HG02588 (cell line): ENCODE measurements at regions not wholly inside any gene's neighbourhood (a gene's known extent, or its start where the extent isn't known, plus 50 kb on each side); places are given as distances from the start of the nearest gene placed in this dataset.

Experiments
- ATAC-seq: cut with Tn5 transposase; IDR thresholded peaks from one replicate; pipeline ENCODE4 v1.9.1; 2021; ENCODE audit warnings: mild to moderate bottlenecking, moderate library complexity; ENCODE audit not compliant: unreplicated experiment

DNA sequence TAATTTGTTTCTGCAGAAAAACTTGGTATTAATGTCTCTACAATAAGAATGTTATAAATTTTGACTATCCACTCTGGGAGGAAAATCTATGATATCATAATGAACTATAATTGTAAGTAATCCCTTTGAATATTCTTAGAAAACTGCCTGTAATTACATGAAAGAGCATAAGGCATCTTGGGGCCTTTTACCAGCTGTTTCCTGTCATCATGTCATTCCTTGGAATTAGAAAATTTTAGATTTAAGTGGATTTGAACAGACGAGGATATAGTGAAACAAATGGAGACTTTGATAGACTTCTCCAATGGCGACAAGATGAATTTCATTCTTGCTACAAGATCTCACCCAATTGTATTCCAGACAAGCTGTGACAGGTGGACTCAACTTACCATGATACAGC, 423.4 kb upstream of the FLRT2 start:
- no peak for ATAC-seq

- ATAC-seq: no peak
Measured at GRCh38 chr14:85112762-85113161, 417.2 kb upstream of the FLRT2 start.

DNA sequence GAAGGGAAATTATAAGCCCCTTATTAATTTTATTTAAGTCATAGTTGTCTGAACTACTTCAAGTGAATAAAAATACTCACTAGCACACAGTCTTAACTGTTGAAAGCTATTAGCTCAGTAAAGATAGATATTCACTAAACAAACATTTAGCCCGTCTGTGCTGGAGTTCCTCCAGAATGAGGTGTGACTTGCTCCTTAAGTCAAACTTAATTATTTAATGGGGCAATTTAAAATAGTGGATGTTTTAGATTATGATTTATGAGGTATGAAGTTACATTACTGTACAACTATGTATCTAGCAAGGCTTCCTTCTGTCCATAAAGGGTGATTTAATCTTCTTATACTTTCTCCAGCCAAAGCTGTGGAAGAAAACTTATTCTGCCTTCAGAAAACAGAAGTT, 414.0 kb upstream of the FLRT2 start:
- ATAC-seq: no peak

- no peak for ATAC-seq
Measured at GRCh38 chr14:85118274-85118673, 411.7 kb upstream of the FLRT2 start.

DNA sequence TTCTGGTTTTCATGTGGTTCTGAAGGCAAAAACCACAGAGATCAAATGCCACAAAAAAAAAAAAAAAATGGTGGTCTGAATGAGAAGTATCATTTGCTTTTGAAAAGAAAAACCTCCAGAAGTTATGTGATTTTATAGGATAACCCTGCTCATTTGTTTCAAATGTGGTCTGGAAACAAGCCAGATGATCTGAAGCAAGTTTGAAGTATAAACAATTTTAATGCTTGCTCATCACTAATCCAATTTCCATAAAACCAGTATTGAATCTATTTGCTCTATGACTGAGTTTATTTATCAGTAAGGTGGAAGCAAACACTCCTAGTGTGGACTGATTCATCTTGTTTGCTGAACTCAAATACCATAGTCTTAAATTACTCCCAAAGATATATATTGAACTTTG, 407.3 kb upstream of the FLRT2 start:
- ATAC-seq: no peak

GRCh38 chr14:85123755-85124154, 406.2 kb upstream of the FLRT2 start:
- no peak for ATAC-seq

GRCh38 chr14:85124631-85125290, 405.2 kb upstream of the FLRT2 start:
- ATAC-seq: no peak

DNA sequence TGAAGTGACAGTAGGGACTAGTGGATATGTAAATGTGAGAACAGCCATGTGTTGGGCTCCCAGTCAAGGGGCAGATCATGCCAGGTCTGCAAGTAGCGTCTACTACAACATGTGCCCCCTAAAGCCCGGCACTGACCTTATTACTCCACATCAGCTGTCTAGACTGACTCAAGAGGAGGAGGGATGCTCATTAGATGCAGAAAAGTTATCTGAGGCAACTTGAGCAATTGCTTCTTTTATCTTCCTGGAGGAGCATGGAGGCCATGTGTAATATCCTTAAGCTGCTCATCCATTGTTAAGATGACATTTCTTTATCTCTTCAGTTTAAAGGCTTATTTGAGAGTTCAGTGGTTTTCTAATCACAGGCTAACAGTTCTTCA, 404.7 kb upstream of the FLRT2 start:
- no peak for ATAC-seq

DNA sequence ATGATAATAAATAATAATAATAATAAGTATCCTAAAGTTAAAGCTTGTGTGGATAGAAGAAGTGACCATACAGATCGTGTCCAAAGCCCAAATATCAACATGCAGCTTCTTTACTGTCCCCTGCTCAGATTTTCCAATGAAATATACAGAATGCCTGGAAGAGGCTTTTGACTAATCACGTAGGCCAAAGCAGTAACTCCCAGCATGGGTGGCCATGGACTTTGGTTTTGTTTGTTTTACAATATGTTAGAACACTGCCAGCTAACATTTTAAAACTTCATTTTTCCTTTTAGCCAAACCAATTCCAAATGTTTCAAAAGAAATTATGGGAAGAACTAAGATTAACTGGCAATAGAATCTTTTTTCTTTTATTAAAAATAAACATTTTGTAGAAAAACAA, 400.0 kb upstream of the FLRT2 start:
- no peak for ATAC-seq

DNA sequence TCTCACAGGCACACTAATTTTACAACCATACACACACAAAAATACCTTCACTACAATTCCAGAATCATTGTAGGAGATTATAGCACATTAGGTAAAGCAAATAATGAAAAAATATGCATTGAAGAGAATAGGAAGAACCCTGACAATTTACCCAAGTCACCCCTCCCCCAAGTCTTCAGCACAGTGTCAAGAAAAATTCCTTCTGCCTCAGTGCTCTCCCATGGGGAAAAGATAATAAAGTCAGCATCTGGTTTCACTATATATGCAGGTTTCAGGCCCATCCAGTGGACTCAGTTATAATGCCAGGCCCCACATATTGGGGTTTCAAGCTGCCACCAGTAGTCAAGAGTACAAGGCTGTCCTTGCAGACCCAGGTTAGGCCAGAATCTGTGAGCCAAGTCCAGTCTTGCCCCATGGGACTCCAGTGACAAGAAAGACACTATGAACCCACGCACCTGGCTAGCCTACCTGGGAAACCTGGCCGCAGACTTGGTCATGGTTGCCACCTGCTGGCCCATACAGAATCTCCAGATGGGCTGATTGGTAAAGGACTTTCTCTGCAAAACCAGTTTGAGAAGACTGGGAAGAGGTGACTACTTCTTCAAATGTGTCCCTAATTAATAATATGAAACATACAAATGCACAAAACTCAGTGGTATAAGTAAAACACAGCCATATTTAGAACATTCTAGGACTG, 398.6 kb upstream of the FLRT2 start:
- no peak for ATAC-seq

DNA sequence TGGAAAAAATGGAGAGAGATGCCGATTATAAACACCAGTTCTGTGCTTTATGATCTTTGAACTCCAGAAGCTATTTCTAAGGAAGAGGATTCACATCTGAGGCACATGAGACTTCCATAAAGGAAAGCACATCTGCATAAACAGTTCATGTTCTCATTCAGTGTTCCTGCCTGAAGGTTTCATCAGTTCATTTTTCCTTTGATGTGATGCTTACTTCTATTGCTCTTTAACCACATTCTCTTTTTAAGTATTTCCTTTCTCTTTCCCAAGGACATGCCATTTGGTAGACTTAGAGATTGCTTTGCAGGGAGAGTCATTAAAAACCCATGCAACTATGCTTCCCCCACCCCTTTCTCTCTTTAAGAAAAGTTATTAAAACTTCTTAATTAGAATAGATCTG, 387.0 kb upstream of the FLRT2 start:
- ATAC-seq: no peak

DNA sequence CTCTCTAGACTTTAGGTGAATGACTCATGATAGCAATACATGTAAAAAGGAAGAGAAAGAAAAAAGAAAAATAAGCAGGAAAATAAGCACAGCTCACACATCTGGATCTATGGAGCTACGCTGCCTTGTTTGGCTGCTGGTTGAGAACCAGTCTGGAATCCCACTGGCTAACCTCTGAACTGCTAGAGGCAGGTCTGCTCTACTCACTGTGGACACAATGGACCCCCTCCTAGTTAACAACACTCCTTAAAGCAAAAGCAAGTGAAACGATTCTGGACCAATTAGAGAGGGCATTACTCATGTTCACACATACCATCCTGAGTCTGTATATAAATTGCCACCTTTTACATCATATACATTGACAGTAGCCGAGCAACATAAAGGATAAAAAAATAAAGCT, 383.2 kb upstream of the FLRT2 start:
- ATAC-seq: no peak

DNA sequence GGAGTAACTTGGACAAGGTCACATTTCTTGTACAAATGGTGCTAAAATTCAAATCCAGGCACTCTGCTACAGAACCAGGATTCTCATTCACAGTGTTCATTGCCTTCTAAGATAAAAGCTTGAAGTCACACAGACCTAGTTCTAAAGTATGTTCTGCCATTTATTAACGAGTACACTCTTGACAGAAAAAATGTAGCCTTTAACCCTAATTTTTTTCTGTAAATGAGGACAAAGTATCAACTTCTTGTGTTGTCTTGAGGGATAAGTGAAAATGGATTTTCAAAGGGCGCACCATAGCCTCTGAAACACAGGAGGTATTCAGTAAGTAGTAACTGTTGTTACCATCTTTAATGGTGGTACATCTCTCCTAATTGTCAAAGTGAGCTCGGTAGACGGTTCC, 379.8 kb upstream of the FLRT2 start:
- ATAC-seq: no peak

DNA sequence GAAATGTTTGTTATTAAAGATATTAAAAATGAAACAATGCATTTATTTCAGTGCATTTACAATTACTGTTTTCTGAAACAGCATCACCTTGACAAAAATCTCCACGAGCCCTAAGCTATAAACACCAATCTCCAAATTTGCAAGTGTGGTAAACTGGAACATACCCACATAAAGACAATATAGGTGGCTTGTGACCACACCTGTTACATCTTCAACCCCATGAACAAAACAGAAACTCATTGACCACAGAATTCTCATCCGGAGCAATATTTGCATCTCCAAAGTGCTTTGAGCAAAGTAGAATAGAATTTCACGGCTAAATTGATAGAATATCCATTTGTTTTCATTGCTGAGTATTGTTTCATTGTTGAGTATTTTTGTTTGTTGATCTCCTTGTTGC, 375.2 kb upstream of the FLRT2 start:
- ATAC-seq: no peak

DNA sequence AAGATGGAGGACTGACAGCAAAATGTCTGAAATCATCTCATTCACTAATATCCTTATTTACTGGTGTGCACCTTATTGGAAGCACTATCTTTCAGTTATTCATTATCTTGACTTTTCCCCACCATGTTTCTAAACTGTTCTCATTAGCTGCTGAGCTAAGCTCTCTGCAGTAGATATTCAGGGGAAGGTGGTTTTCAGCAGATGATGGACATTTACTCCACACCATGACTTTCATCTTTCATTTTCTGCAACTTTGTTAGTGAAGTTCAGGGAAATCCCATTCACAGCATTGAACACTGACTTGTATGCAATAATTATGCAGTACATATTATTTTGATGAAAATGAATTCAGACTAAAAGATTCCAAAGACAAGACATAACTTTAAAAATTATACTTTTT, 373.6 kb upstream of the FLRT2 start:
- no peak for ATAC-seq

GRCh38 chr14:85159726-85160125, 370.2 kb upstream of the FLRT2 start:
- ATAC-seq: no peak

GRCh38 chr14:85165094-85165493, 364.9 kb upstream of the FLRT2 start:
- ATAC-seq: no peak

- no peak for ATAC-seq
Measured at GRCh38 chr14:85169381-85169780, 360.6 kb upstream of the FLRT2 start.

DNA sequence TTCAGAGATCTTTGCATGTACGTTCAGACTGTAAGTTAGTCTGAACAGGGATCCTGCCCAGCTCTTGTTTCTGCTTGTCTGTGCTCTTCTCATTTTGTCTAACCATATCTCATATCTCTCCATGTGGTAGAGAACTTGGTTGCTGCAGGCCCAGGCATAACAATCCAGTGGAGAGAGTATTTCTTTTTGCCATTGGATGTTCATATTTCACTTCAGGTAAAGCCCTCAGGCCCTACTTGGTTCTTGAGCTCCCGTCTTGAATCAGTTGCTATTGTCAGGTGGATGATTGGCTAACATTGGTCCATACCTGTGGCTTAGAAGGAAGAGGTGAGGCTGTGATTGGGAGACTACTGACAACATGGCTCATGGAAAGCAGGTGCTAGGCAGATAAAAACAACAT, 357.7 kb upstream of the FLRT2 start:
- ATAC-seq: no peak

DNA sequence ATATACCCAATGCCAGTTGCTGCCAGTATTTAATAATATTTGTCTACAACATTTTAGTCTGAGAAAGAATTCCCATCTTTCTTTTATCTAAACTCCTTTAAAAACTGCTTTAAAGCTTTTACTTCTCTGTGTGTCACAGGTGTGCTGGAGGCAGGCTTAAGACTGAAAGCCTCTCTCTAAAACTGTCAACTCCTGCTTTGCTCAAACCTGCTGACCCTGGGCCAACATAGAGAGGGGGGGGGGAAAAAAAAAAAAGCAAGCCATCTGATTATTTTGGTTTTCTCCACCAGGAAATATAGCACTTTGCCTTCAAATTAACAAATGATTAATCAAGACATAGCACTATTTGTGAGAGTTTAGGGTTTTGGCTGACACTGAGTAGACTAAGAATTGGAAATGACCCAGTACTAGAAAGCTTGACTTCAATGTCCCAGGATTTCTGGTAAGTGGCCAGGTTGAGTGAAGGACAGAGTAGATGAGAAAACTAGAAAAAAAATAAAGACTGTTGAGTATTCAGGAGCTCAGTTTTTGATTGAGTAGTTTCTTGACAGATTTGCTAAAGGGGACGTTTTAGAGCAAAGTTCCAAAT, 357.0 kb upstream of the FLRT2 start:
- no peak for ATAC-seq

- ATAC-seq: no peak
Measured at GRCh38 chr14:85175556-85175955, 354.4 kb upstream of the FLRT2 start.

- no peak for ATAC-seq
Measured at GRCh38 chr14:85178864-85179263, 351.1 kb upstream of the FLRT2 start.

GRCh38 chr14:85180876-85181275, 349.1 kb upstream of the FLRT2 start:
- no peak for ATAC-seq
